ENCODE measurements at regions not wholly inside any gene's neighbourhood (a gene's known extent, or its start where the extent isn't known, plus 50 kb on each side); places are given as distances from the start of the nearest gene placed in this dataset.
"Not testable (repeated sequence)": the region's sequence is repeated elsewhere in the genome, so short reads cannot be mapped to it uniquely, and the experiment has no call there.

DNA sequence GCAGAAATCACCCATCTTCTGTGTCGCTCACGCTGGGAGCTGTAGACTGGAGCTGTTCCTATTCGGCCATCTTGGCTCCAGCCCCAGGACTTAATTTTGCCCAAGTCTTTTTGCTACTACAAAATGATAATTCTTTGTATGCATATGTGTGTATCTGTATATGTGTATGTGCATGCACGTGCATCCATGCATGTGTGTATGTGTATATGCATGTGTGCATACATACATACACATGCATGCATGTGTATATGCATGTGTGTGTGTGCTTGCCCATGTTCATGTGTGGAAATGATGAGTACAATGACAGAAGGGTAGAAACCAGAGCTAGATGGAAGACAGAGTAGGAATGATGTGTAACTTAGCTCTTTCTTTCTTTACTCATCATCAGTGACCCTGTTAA is 497.9 kb upstream of the SPRED2 start:
- no peaks in the 10 kb centered on the region for H3K4me1 Mint-ChIP-seq
- H3K4me3 Mint-ChIP-seq, result no peak overlapping the region
- H3K36me3 Mint-ChIP-seq (ENCODE audit: low read depth), result no peaks in the 10 kb centered on the region
- intact Hi-C loops (cut with micrococcal nuclease), result no loop called here
- no peaks in the 10 kb centered on the region for H3K9me3 Mint-ChIP-seq
- no peaks in the 10 kb centered on the region for H3K27me3 Mint-ChIP-seq
- no peak overlapping the region for H3K27ac Mint-ChIP-seq
- no peak for DNase-seq

- H3K4me3 Mint-ChIP-seq; H3K9me3 Mint-ChIP-seq; H3K36me3 Mint-ChIP-seq (ENCODE audit: low read depth); intact Hi-C loops (cut with micrococcal nuclease); DNase-seq; H3K27ac Mint-ChIP-seq; H3K27me3 Mint-ChIP-seq; H3K4me1 Mint-ChIP-seq: not testable (repeated sequence)
Measured at GRCh38 chr2:65929664-65930063, 497.3 kb upstream of the SPRED2 start.

DNA sequence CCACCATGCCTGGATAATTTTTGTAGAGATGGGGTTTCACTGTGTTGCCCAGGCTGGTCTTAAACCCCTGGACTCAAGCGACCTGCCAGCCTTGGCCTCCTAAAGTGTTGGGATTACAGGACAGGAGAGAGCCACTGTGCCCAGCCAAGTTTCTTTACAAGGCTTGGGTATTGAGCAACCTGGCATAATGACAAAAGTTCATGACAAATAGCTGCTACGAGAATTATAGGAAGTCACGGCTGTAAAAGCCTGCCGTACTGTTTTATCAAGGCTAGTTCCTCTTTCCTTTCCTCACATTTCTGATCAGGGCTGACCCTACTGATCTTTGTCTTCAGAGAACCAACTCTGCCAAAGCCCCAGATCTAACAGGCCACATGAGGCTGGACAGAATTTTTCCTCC is 490.4 kb upstream of the SPRED2 start:
- no peaks in the 10 kb centered on the region for H3K36me3 Mint-ChIP-seq (ENCODE audit: low read depth)
- H3K9me3 Mint-ChIP-seq, result no peaks in the 10 kb centered on the region
- H3K27ac Mint-ChIP-seq, result no peak overlapping the region
- intact Hi-C loops (cut with micrococcal nuclease), result no loop called here
- H3K27me3 Mint-ChIP-seq, result no peaks in the 10 kb centered on the region
- no peak for DNase-seq
- H3K4me3 Mint-ChIP-seq, result no peak overlapping the region
- H3K4me1 Mint-ChIP-seq, result no peaks in the 10 kb centered on the region

- H3K27me3 Mint-ChIP-seq, result no peaks in the 10 kb centered on the region
- DNase-seq, result no peak
- no peaks in the 10 kb centered on the region for H3K36me3 Mint-ChIP-seq (ENCODE audit: low read depth)
- no peaks in the 10 kb centered on the region for H3K4me1 Mint-ChIP-seq
- no peak overlapping the region for H3K4me3 Mint-ChIP-seq
- intact Hi-C loops (cut with micrococcal nuclease), result no loop called here
- H3K9me3 Mint-ChIP-seq, result no peaks in the 10 kb centered on the region
- H3K27ac Mint-ChIP-seq, result no peak overlapping the region
Measured at GRCh38 chr2:65922030-65922429, 489.6 kb upstream of the SPRED2 start.

- Mint-ChIP-seq H3K27me3 (no peaks in the 10 kb centered on the region), H3K27ac (no peak overlapping the region), H3K36me3 (ENCODE audit: low read depth) (no peaks in the 10 kb centered on the region), H3K4me1 (no peaks in the 10 kb centered on the region), H3K9me3 (no peaks in the 10 kb centered on the region), H3K4me3 (no peak overlapping the region)
- intact Hi-C loops (cut with micrococcal nuclease), result no loop called here
- DNase-seq, result no peak
Measured at GRCh38 chr2:65921116-65921515, 488.7 kb upstream of the SPRED2 start.

GRCh38 chr2:65920659-65921058 is 488.3 kb upstream of the SPRED2 start:
- no peak for DNase-seq
- intact Hi-C loops (cut with micrococcal nuclease), result no loop called here
- Mint-ChIP-seq H3K27me3 (no peaks in the 10 kb centered on the region), H3K36me3 (ENCODE audit: low read depth) (no peaks in the 10 kb centered on the region), H3K9me3 (no peaks in the 10 kb centered on the region), H3K4me3 (no peak overlapping the region), H3K4me1 (no peaks in the 10 kb centered on the region), H3K27ac (no peak overlapping the region)

- Mint-ChIP-seq H3K4me1 (no peaks in the 10 kb centered on the region), H3K27me3 (no peaks in the 10 kb centered on the region), H3K9me3 (no peaks in the 10 kb centered on the region), H3K4me3 (no peak overlapping the region), H3K27ac (no peak overlapping the region), H3K36me3 (ENCODE audit: low read depth) (no peaks in the 10 kb centered on the region)
- intact Hi-C loops (cut with micrococcal nuclease), result no loop called here
- no peak for DNase-seq
Measured at GRCh38 chr2:65919550-65920188, 487.3 kb upstream of the SPRED2 start.

DNA sequence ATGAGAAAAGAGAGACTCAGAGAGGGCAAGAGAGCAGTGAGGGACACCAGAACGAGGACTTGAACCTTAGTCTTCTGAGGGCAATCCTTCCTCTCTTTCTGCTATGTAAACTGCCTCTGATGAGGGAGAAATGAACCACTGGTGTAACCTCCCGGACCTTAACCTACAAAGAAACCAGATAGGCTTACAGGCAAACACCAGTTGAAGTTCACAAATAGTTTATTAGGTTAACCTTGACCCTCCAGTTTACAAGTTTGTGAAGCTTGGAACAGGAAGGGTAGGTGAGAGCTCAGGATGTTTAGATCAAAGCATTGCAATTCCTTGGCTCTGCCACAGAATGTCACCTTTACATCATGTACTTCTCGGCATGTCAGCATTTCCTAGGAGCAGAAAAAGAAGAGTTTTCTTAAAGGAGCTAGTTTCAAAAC is 486.4 kb upstream of the SPRED2 start:
- intact Hi-C loops (cut with micrococcal nuclease), result no loop called here
- H3K4me3 Mint-ChIP-seq, result no peak overlapping the region
- H3K27ac Mint-ChIP-seq, result no peak overlapping the region
- no peaks in the 10 kb centered on the region for H3K9me3 Mint-ChIP-seq
- no peaks in the 10 kb centered on the region for H3K36me3 Mint-ChIP-seq (ENCODE audit: low read depth)
- no peaks in the 10 kb centered on the region for H3K27me3 Mint-ChIP-seq
- H3K4me1 Mint-ChIP-seq, result no peaks in the 10 kb centered on the region
- no peak for DNase-seq

DNA sequence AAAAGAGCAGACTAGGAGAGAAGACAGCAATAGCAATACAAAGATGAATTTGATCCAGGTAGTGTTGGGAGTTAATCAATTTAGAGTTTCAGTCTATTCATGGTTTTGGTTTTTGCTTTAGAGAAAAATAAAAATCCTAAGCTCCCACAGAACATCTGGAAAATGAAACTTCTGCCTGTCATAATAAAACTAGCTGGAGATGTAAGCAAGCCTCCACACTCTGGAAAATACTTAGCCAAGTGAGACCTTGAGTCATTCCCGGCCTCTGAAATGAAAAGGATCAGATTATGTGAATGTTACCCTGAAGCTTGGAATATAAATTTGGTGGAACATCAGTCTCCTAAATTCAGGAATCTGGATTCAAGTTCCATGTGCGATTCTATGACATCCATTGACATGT is 485.6 kb upstream of the SPRED2 start:
- no peaks in the 10 kb centered on the region for H3K9me3 Mint-ChIP-seq

GRCh38 chr2:65916785-65917295 is 484.4 kb upstream of the SPRED2 start:
- intact Hi-C loops (cut with micrococcal nuclease), result no loop called here
- Mint-ChIP-seq H3K36me3 (ENCODE audit: low read depth) (no peaks in the 10 kb centered on the region), H3K9me3 (no peaks in the 10 kb centered on the region), H3K4me3 (no peak overlapping the region), H3K4me1 (no peaks in the 10 kb centered on the region), H3K27me3 (no peaks in the 10 kb centered on the region), H3K27ac (no peak overlapping the region)
- no peak for DNase-seq

More for the DNA sequence above, 485.6 kb upstream of the SPRED2 start:
- Mint-ChIP-seq H3K4me3 (no peak overlapping the region), H3K27ac (no peak overlapping the region), H3K36me3 (ENCODE audit: low read depth) (no peaks in the 10 kb centered on the region), H3K4me1 (no peaks in the 10 kb centered on the region), H3K27me3 (no peaks in the 10 kb centered on the region)
- DNase-seq, result no peak
- intact Hi-C loops (cut with micrococcal nuclease), result no loop called here

GRCh38 chr2:65916177-65916576 is 483.8 kb upstream of the SPRED2 start:
- no peaks in the 10 kb centered on the region for H3K36me3 Mint-ChIP-seq (ENCODE audit: low read depth)
- H3K27me3 Mint-ChIP-seq, result no peaks in the 10 kb centered on the region
- no peaks in the 10 kb centered on the region for H3K9me3 Mint-ChIP-seq
- no peak overlapping the region for H3K4me3 Mint-ChIP-seq
- DNase-seq, result no peak
- no peak overlapping the region for H3K27ac Mint-ChIP-seq
- intact Hi-C loops (cut with micrococcal nuclease), result no loop called here
- H3K4me1 Mint-ChIP-seq, result no peaks in the 10 kb centered on the region

- H3K4me1 Mint-ChIP-seq, result no peaks in the 10 kb centered on the region
- intact Hi-C loops (cut with micrococcal nuclease), result no loop called here
- H3K9me3 Mint-ChIP-seq, result no peaks in the 10 kb centered on the region
- no peak for DNase-seq
- H3K36me3 Mint-ChIP-seq (ENCODE audit: low read depth), result no peaks in the 10 kb centered on the region
- H3K27me3 Mint-ChIP-seq, result no peaks in the 10 kb centered on the region
- H3K4me3 Mint-ChIP-seq, result no peak overlapping the region
- H3K27ac Mint-ChIP-seq, result no peak overlapping the region
Measured at GRCh38 chr2:65915273-65915672, 482.9 kb upstream of the SPRED2 start.

- Mint-ChIP-seq H3K4me1 (no peaks in the 10 kb centered on the region), H3K27ac (no peak overlapping the region), H3K9me3 (no peaks in the 10 kb centered on the region), H3K36me3 (ENCODE audit: low read depth) (no peaks in the 10 kb centered on the region), H3K27me3 (no peaks in the 10 kb centered on the region), H3K4me3 (no peak overlapping the region)
- intact Hi-C loops (cut with micrococcal nuclease), result no loop called here
- DNase-seq, result no peak
Measured at GRCh38 chr2:65914244-65914786, 481.9 kb upstream of the SPRED2 start.

DNA sequence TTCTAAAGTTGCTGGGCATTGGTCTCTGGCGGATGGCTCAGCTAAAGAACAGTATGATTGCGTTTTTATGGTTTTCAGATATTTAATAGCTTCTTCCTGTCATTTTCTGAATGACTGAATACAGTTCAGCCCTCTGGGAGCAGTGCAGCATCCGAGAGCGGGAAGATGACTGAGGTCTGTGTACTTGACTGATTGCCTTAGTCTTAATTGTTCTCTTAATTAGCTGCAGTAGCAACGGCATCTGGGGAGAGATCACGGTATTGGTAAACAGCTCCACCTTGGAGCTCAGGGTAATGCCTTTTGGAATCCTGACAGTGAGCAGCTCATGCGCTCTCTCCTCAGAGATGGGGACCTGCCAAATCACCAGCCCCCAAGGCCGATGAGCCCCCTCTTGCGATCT is 481.4 kb upstream of the SPRED2 start:
- no peaks in the 10 kb centered on the region for H3K9me3 Mint-ChIP-seq
- no peaks in the 10 kb centered on the region for H3K27me3 Mint-ChIP-seq
- no peaks in the 10 kb centered on the region for H3K4me1 Mint-ChIP-seq
- no peaks in the 10 kb centered on the region for H3K36me3 Mint-ChIP-seq (ENCODE audit: low read depth)
- no peak overlapping the region for H3K4me3 Mint-ChIP-seq
- no peak overlapping the region for H3K27ac Mint-ChIP-seq
- no peak for DNase-seq
- intact Hi-C loops (cut with micrococcal nuclease), result no loop called here

- Mint-ChIP-seq H3K9me3 (no peaks in the 10 kb centered on the region), H3K36me3 (ENCODE audit: low read depth) (no peaks in the 10 kb centered on the region), H3K27ac (no peak overlapping the region), H3K27me3 (peaks cover 2% of the 10 kb centered on the region), H3K4me3 (no peak overlapping the region), H3K4me1 (no peaks in the 10 kb centered on the region)
- DNase-seq, result no peak
- intact Hi-C loops (cut with micrococcal nuclease), result no loop called here
Measured at GRCh38 chr2:65901756-65902155, 469.4 kb upstream of the SPRED2 start.

All from activated CD4-positive, alpha-beta T cell treated with anti-CD3 and anti-CD28 coated beads, Interleukin-2, amount 10 ng/mL, durations not matched to agents 24 days and 14 days (primary cell).